Occipital lobe (tissue), 1 donor: ENCODE measurements at regions not wholly inside any gene's neighbourhood (a gene's known extent, or its start where the extent isn't known, plus 50 kb on each side); places are given as distances from the start of the nearest gene placed in this dataset.

ENCODE experiments used
- DNase-seq: peaks from one replicate; lab custom pipeline; 2025; lab: John Stamatoyannopoulos, UW

GRCh38 chr6:28585335-28585734 is 59.7 kb downstream of the GPX5 start:
- no peak for DNase-seq

DNA sequence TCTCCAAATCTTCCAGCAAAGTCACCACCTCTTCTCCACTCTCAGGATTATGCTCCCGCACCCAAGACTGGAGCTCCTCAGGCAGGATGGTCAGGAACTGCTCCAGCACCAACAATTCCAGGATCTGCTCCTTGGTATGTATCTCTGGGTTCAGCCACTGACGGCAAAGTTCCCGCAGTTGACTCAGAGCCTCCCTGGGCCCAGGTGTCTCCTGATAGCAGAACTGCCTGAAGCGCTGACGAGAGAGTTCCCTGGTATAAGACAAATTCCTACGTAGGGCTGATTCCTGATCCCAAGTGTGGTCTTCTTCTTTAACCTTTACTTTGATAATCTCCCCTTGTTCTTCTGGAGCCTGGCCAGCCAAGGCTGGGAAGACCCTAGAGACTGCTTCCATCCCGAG is 60.6 kb downstream of the GPX5 start:
- DNase-seq = no peak

GRCh38 chr6:28586962-28587745 is 61.5 kb downstream of the GPX5 start:
- peak; percentile 71 for DNase-seq

DNA sequence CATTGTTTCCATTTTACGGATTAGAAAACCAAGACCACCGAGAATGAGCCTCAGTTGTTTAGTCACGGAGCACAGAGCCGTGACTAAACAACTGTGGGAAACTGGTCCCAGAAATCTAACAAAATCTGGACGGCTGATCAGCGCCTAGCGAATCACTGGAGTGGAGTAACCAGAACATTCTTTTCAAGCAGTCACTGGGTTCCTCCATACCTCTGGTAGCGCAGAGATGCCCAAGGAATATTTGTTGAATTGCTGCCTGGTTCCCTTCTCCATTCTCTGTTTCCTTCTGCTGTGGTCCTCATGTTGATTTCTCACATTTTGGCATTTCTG is 62.0 kb downstream of the GPX5 start:
- DNase-seq = no peak

DNA sequence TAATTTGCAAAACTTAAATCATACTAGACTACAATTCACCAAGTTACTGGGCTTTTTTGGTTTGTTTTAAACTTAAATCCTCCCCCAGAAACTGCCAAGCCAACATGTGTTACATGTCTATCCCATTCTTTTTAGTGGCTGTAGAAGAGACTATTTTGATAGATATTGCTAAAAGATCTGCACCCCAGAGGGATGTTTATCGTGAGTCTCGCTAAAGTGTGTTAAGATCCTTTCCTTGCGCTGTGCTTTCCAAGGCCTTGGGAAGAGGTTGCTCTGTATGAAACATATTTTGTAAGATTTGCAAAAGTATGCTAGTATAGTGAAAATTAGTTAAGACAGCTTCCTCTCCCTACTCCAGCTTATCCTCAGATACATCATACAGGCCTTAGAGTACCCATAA is 63.0 kb downstream of the GPX5 start:
- no peak for DNase-seq

- peak; percentile 24 for DNase-seq
Measured at GRCh38 chr6:28589234-28589956, 63.7 kb downstream of the GPX5 start.

DNA sequence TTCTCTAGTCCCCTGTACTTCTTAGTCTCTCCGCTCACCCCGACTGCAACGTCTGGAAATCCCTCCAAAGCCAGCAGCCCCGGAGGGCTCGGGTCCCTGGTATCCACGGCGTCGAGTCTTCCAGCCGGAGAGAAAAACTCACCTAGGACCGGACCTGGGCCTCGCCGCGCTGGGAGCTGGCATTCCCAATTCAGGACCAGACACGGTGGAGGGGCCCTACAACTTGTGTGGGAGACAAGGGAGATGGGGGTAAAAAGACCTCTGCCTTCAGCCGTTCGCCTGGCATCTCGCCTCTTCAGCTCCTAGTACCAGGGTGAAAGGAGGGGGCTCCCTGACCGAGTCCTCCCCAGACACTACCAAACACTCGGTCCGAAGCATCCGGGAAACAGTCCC is 64.3 kb downstream of the GPX5 start:
- DNase-seq = no peak

DNA sequence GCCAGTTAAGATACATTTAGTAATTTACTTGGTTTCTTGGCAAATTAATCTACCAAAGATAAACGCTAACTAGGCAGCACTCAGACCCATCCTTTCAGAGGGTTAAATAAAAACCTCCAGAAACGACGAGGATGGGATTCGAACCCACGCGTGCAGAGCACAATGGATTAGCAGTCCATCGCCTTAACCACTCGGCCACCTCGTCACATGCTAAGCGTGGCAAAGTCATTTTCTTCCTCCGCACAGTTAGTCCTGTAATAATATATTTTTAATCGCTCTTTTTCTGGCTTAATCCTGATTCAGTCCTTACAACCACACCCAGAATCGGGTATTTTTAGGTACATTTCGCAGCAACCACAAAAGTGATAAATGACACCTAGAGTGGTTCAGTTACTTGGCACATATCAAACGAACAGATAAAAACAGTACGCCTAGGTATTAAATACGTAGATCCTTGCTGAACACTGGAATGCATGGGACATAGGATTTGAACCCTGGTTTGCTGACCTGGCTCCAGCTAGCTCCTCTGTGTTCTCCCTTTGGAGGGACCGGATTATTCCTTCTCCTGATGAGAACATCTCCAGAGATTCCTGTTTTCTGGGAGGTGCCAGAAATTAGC is 71.6 kb downstream of the GPX5 start:
- DNase-seq = no peak

DNA sequence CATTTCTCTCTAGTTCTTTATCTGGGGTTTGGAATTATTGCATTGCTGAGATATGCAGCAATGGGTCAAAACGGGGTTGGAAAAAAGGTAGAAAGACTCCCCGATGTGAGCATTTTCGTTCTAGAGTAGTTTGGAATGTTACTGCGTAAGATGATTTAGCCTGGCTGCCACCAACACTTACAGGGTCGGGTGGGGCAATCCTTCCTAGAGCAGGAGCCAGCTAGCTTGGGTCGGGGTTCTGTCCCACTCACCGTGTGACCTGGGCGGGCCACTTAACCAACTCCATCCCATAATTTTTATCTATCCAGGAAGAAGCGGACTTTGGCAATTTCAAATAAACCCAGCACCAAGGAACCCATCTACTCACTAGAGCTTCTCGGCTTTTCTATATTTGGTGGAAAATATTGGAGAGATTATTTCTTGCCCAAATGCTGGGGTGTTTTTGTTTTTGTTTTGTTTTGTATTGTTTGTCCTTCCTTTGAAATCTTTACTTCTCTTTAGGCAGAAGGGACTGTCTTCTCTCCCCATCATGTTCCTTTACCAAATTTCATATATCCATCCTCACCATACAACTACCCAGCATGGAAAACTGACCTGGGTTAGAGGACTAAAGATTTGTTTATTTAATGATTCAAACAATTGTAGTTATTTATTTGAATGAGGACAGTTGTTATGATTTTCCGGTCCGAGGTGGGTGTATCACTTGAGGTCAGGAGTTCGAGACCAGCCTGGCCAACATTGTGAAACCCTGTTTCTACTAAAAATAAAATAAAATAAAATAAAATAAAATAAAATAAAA is 72.4 kb downstream of the GPX5 start:
- no peak for DNase-seq

GRCh38 chr6:28598757-28599686 is 73.3 kb downstream of the GPX5 start:
- DNase-seq = no peak

DNA sequence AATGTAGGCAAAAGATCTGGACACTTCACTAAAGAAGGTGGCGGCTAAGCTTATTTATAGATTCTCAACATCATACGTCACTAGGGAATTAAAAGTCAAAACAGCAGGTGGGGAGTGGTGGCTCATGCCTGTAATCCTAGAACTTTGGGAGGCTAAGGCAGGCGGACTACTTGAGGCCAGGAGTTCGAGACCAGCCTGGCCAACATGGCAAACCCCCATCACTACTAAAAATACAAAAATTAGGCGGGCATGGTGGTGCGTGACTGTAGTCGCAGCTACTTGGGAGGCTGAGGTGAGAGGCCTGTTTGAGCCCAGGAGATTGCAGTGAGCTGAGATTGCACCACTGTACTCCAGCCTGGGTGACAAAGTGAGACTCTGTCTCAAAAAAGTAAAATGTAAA is 74.6 kb downstream of the GPX5 start:
- DNase-seq = no peak

- no peak for DNase-seq
Measured at GRCh38 chr6:28603891-28604290, 78.2 kb downstream of the GPX5 start.

DNA sequence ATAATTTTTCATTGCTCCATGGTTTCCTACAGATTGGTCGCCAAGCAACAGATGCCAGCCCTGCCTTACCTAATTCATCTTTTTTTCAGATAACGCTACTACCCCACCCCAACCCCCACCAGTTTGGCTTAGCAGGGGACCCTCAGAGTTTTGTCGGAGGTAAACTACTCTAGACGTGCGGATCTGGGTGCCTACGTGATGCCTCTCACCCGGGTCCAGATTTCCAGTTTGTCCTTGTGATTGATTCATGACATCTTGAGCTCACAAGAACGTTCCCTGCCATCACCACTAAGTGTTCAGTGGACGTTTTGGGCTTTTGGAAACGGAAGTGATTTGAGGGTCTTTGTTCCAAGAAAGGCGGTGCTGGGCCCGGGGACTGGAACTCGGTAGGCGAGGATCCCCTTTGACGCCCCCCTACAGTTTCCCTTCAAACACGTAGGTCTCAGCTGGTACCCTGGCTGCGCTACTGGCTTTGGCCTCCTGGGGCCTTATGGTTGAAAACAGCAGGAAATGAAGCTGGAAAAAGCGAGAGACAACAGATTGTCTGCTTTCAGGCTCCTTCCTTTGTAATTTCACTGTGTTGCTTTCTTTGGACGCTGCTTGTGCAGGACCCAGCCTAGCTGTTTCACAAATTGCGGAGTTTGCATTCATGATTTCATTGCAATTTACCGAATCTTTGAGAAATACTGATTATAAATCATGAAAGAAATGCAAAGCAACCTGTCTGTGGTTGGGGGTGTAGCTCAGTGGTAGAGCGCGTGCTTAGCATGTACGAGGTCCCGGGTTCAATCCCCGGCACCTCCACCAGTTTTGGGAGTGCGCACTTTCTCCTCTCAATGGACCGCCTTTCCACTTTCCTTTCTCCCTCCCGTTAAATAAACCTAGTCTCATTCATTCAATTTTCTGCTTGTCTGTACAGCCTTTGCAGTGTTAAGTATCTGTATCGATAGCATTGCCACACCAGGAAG is 81.0 kb downstream of the GPX5 start:
- no peak for DNase-seq

GRCh38 chr6:28607990-28608389 is 82.3 kb downstream of the GPX5 start:
- DNase-seq = no peak

- DNase-seq = no peak
Measured at GRCh38 chr6:28609672-28610071, 84.0 kb downstream of the GPX5 start.

DNA sequence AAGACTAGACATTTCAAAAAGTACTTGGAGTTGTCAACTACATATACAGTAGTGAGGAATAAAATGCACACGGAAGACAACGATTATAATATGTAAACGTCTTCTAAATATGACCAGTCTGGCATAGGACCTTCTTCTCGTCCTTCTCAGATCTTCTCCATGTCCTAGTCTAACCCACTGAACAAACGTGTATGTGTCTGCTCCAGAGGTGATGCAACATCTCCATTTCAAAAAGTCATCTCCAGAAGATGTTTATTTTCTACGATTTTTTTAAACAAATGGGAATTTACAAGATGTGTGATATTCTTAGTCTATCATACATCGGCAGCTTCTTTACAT is 89.9 kb downstream of the GPX5 start:
- no peak for DNase-seq

DNA sequence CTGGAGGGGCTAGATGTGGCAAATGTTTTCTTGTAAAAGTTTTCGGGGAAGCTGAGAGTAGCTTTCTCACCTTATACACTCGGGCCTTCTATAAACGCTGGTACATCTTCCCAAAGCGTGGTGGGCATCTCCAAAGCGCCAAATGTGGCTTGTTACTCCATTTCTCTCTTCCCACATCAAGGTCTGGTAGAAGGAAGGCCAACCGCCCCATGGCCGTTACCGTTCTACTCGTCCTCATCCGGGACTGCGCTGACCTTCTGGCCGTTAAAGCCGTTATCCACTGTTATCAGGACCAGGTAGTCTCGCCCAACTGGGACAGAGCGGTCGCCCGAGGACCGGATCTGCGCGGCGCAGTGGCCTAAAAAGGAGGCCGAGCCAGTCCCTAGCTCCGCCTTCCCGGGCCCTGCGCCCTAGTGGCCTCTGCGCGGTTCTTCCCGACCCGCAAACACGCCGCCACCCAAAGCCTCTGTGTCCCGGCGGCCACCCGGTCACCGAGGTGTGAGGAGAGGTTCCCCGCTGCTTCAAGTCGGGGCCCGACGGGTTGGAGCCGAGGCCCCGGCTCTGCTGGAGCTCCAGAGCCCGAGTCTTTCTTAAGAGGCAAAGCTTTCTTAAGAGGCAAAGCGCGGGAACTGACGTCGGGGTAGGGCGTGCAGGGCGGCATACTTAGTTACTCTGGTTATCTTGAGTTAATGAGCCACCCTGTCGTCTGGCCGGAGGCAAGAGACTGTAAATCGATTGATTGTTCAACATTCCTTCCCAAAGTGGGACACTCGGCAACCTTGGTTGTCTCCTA is 90.5 kb downstream of the GPX5 start:
- no peak for DNase-seq

DNA sequence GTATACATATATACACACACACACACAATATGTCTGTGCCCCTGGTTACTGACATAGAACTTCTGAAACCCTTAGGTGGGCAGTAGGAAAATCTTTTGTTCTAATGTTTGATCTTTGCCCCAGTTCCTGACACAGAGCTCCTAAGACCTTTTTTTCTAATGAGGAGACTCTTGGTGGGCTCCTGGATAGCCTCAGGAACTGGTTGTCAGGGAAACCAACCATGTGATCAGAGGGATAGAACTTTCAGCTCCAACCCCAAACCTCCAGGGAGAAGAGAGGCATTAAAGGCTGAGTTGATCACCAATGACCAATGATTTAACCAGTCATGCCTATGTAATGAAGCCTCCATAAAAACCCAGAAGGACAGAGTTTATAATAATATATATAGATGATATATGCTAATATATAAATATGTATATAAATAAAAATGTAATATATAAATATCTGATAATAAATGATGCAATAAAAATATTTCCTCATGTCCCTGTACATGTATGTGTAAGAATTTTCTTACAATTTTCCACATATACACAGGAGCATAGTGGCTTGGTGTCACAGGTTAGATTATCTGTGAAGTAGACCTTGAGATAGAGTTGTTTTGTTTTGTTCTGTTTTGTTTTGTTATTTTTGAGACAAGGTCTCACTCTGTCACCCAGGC is 93.3 kb downstream of the GPX5 start:
- no peak for DNase-seq
